ENCODE measurements at regions not wholly inside any gene's neighbourhood (a gene's known extent, or its start where the extent isn't known, plus 50 kb on each side); places are given as distances from the start of the nearest gene placed in this dataset.

GRCh38 chrX:5380426-5380825, 848.2 kb downstream of the NLGN4X start:
- no peak for TF ChIP-seq CSRNP3 (CRISPR knock-in tag; IDR thresholded peaks at IDR 0.05)
- no peak for TF ChIP-seq ZFP30 (CRISPR knock-in tag; IDR thresholded peaks at IDR 0.05)
- TF ChIP-seq CSDC2 (CRISPR knock-in tag; IDR thresholded peaks at IDR 0.05): no peak
- no peak for TF ChIP-seq BACH2 (CRISPR knock-in tag; IDR thresholded peaks at IDR 0.05; ENCODE audit: borderline replicate concordance)
- no peak for TF ChIP-seq ZFP3 (CRISPR knock-in tag; IDR thresholded peaks at IDR 0.05)
- no peak for TF ChIP-seq ISL1 (CRISPR knock-in tag; IDR thresholded peaks at IDR 0.05)
- TF ChIP-seq RARB (CRISPR knock-in tag; IDR thresholded peaks at IDR 0.05): no peak
- no peak for TF ChIP-seq ESRRG (CRISPR knock-in tag; IDR thresholded peaks at IDR 0.05)
- TF ChIP-seq, protein P1, sequence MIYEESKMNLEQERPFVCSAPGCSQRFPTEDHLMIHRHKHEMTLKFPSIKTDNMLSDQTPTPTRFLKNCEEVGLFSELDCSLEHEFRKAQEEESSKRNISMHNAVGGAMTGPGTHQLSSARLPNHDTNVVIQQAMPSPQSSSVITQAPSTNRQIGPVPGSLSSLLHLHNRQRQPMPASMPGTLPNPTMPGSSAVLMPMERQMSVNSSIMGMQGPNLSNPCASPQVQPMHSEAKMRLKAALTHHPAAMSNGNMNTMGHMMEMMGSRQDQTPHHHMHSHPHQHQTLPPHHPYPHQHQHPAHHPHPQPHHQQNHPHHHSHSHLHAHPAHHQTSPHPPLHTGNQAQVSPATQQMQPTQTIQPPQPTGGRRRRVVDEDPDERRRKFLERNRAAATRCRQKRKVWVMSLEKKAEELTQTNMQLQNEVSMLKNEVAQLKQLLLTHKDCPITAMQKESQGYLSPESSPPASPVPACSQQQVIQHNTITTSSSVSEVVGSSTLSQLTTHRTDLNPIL (CRISPR knock-in tag; IDR thresholded peaks at IDR 0.05; ENCODE audit: low read depth): no peak
- no peak for TF ChIP-seq ZNF565 (CRISPR knock-in tag; conservative IDR thresholded peaks at IDR 0.05; ENCODE audit: low read depth)
- no peak for TF ChIP-seq ARNTL (CRISPR knock-in tag; IDR thresholded peaks at IDR 0.05; ENCODE audit: borderline replicate concordance, low read depth)
